ENCODE measurements at regions not wholly inside any gene's neighbourhood (a gene's known extent, or its start where the extent isn't known, plus 50 kb on each side); places are given as distances from the start of the nearest gene placed in this dataset.

DNA sequence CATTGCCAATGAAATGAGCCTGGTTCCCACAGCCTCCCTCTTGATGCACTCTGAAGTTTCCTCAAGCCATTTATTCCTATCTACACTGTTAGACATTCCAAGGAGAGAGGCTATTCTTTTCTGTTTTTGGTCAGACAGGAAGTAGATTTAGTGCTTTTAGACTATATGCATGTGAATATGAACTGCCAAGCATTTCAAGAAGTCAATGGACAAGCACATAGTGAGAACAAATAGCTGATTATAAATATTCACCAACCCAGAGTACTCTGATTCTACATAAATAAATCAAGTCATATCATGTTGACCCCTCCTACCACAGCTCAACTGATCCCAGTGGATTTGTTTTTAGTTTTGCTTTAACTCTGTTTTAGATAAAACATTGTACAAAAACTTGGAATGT is 412.5 kb upstream of the RARB start:
- TF ChIP-seq CTCF (IDR thresholded peaks at IDR 0.05), result no peak
- TF ChIP-seq TCF7L2 (IDR thresholded peaks at IDR 0.05; ENCODE audit: low read depth, low read length), result no peak
- TF ChIP-seq, protein P1, sequence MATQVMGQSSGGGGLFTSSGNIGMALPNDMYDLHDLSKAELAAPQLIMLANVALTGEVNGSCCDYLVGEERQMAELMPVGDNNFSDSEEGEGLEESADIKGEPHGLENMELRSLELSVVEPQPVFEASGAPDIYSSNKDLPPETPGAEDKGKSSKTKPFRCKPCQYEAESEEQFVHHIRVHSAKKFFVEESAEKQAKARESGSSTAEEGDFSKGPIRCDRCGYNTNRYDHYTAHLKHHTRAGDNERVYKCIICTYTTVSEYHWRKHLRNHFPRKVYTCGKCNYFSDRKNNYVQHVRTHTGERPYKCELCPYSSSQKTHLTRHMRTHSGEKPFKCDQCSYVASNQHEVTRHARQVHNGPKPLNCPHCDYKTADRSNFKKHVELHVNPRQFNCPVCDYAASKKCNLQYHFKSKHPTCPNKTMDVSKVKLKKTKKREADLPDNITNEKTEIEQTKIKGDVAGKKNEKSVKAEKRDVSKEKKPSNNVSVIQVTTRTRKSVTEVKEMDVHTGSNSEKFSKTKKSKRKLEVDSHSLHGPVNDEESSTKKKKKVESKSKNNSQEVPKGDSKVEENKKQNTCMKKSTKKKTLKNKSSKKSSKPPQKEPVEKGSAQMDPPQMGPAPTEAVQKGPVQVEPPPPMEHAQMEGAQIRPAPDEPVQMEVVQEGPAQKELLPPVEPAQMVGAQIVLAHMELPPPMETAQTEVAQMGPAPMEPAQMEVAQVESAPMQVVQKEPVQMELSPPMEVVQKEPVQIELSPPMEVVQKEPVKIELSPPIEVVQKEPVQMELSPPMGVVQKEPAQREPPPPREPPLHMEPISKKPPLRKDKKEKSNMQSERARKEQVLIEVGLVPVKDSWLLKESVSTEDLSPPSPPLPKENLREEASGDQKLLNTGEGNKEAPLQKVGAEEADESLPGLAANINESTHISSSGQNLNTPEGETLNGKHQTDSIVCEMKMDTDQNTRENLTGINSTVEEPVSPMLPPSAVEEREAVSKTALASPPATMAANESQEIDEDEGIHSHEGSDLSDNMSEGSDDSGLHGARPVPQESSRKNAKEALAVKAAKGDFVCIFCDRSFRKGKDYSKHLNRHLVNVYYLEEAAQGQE (IDR thresholded peaks at IDR 0.05; ENCODE audit: insufficient read depth in 1 of 2, low read depth in 2 of 2, low read length in 1 of 2), result no peak
- TF ChIP-seq POLR2AphosphoS5 (IDR thresholded peaks at IDR 0.05; ENCODE audit: low read depth, low read length), result no peak
- no peak for TF ChIP-seq SIN3A (IDR thresholded peaks at IDR 0.05; ENCODE audit: borderline replicate concordance, insufficient read depth, low read depth, low read length)
